Esophagus squamous epithelium (tissue), 4 donors: ENCODE measurements at regions not wholly inside any gene's neighbourhood (a gene's known extent, or its start where the extent isn't known, plus 50 kb on each side); places are given as distances from the start of the nearest gene placed in this dataset.
"Not testable (repeated sequence)": the region's sequence is repeated elsewhere in the genome, so short reads cannot be mapped to it uniquely, and the experiment has no call there.

Experiments
- CTCF ChIP-seq, 6 experiments: fragments of 450-650 bp in 4 of 6; fragments of 200-600 bp in 2 of 6; sonication (generic) in 2 of 6; IDR thresholded peaks; one replicate each; pipeline ENCODE4 v1.5.1; 2016 to 2019; ENCODE audit warnings: antibody characterized with exemption in 6 of 6, mild to moderate bottlenecking in 4 of 6, moderate library complexity in 4 of 6
- POLR2A ChIP-seq, 4 donors: fragments of 450-650 bp; IDR thresholded peaks; one replicate each; pipeline ENCODE4 v1.6.1; 2017; ENCODE audit warnings: antibody characterized with exemption in 4 of 4, mild to moderate bottlenecking in 4 of 4, moderate library complexity in 3 of 4

DNA sequence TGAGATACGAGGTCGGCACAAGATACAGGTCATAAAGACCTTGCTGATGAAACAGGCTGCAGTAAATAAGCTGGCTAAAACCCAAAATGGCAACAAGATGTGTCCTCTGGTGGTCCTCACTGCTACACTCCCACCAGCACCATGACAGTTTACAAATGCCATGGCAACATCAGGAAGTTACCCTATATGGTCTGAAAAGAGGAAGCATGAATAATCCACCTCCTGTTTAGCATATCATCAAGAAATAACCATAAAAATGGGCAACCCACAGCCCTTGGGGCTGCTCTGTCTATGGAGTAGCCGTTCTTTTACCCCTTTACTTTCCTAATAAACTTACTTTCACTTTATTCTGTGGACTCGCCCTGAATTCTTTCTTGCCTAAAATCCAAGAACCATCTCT is 102.0 kb upstream of the KLF13 start:
- TF ChIP-seq CTCF, POLR2A (IDR thresholded peaks at IDR 0.05): not testable (repeated sequence)
